ENCODE measurements at regions not wholly inside any gene's neighbourhood (a gene's known extent, or its start where the extent isn't known, plus 50 kb on each side); places are given as distances from the start of the nearest gene placed in this dataset.
"Not testable (repeated sequence)": the region's sequence is repeated elsewhere in the genome, so short reads cannot be mapped to it uniquely, and the experiment has no call there.

DNA sequence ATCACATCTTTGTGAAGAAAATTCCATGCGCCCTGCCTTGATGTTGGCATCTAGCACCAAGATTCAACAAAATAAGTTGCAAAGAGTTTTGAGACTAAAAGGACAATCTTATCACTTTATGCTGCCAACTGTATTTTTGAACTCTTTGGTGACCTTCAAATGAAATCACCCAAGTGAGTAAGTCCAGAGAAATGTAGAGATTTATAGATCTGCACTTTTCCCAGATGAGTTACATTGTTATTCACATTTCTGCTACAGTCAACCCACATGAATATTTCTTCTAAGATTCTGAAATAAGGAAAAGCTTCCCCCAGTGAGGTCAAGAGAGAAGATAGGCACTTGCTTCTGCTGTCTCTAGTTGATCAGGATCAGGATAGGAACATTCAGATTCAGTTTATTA lies 1034.2 kb downstream of the PRIM2 start:
- WGBS (ENCODE audit: extremely low coverage, insufficient coverage, low lambda C conversion rate), result no CpG with 5 or more reads among the region's 1 CpG
- H3K36me3 ChIP-seq (ENCODE audit: control insufficient read depth, insufficient read depth, low read length); H2BK5ac ChIP-seq (ENCODE audit: low read length); DNase-seq; H3K4ac ChIP-seq (ENCODE audit: low read depth, low read length); H3K79me1 ChIP-seq (ENCODE audit: low read length); H3K4me3 ChIP-seq (ENCODE audit: low read length); H3K23ac ChIP-seq (ENCODE audit: low read length); H2BK15ac ChIP-seq (replicated peaks; ENCODE audit: low read depth); H3K9ac ChIP-seq (ENCODE audit: low read length); H4K8ac ChIP-seq (ENCODE audit: low read depth, low read length); H3K79me2 ChIP-seq (ENCODE audit: control insufficient read depth, insufficient read depth, low read length); H2BK120ac ChIP-seq (ENCODE audit: low read depth, low read length); H3K4me2 ChIP-seq (ENCODE audit: low read length); H3K56ac ChIP-seq (ENCODE audit: low read length); H3K27me3 ChIP-seq (ENCODE audit: insufficient read depth, low read length, poor library complexity); H3K18ac ChIP-seq (ENCODE audit: low read length); H2AK5ac ChIP-seq (ENCODE audit: low read length); H3K4me1 ChIP-seq (ENCODE audit: control insufficient read depth, low read depth, low read length); H4K5ac ChIP-seq (ENCODE audit: low read length); H3K27ac ChIP-seq (ENCODE audit: low read depth, low read length): not testable (repeated sequence)

DNA sequence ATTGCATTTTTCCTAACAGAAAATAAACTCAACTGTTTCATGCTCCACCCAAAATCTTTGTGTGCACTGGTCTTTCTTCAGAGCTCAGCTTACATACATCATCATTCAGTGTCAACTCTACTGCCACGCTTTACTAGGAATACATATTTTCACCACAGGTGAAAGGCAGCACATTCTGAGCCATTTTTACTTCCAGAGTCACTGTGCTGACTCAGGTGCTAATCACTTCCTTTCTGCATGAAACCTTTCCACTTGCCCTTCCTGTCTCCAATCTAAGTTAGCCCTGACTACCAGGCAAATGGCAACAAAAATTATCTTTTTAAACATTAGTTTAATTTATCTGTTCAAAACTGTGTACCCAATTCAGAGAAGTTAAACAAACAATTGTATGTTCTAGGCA lies 1041.0 kb downstream of the PRIM2 start:
- H3K27ac ChIP-seq (ENCODE audit: low read depth, low read length); H3K79me1 ChIP-seq (ENCODE audit: low read length); H2AK5ac ChIP-seq (ENCODE audit: low read length); DNase-seq; H2BK5ac ChIP-seq (ENCODE audit: low read length); H3K27me3 ChIP-seq (ENCODE audit: insufficient read depth, low read length, poor library complexity); H3K36me3 ChIP-seq (ENCODE audit: control insufficient read depth, insufficient read depth, low read length); H4K5ac ChIP-seq (ENCODE audit: low read length); H3K4me1 ChIP-seq (ENCODE audit: control insufficient read depth, low read depth, low read length); H3K4ac ChIP-seq (ENCODE audit: low read depth, low read length); H3K4me3 ChIP-seq (ENCODE audit: low read length); H3K79me2 ChIP-seq (ENCODE audit: control insufficient read depth, insufficient read depth, low read length); H2BK120ac ChIP-seq (ENCODE audit: low read depth, low read length); H3K4me2 ChIP-seq (ENCODE audit: low read length); H3K56ac ChIP-seq (ENCODE audit: low read length); H3K18ac ChIP-seq (ENCODE audit: low read length); H4K8ac ChIP-seq (ENCODE audit: low read depth, low read length); H2BK15ac ChIP-seq (replicated peaks; ENCODE audit: low read depth); H3K9ac ChIP-seq (ENCODE audit: low read length); H3K23ac ChIP-seq (ENCODE audit: low read length): not testable (repeated sequence)
- no CpG with 5 or more reads among the region's 1 CpG for WGBS (ENCODE audit: extremely low coverage, insufficient coverage, low lambda C conversion rate)

DNA sequence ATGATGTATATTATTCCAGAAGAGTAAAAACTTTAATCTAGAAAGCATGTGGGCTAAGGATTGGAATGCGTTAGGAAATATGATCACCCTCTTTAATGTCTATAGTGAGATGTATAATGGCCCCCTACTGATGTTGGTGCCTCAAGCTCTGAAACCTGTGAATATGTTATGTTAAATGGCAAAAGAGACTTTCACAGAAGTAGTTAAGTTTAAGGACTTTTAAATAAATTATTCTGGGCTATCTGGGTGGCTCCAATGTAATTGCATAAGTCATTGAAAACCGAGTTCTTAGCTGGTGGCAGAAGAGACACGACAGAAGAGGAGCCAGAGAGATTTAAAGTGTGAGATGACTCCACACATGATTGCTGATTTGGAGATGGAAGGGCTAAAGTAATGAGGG lies 1048.4 kb downstream of the PRIM2 start:
- not testable (repeated sequence) for H3K4ac ChIP-seq (ENCODE audit: low read depth, low read length); H3K36me3 ChIP-seq (ENCODE audit: control insufficient read depth, insufficient read depth, low read length)

DNA sequence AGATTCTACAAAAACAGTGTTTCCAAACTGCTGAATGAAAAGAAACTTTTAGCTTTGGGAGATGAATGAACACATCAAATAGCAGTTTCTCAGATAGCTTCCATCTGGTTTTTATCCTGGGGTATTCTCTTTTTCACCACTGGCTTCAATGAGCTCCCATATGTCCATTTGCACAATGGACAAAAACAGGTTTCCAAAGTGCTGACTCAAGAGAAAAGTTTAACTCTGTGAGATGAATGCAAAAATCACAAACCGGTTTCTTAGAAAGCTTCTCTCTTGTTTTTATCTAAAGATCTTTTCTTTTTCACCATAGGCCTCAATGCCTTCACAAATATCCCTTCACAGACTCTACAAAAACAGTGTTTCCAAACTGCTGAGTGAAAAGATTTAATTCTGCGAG lies 1089.2 kb downstream of the PRIM2 start:
- H4K5ac ChIP-seq (ENCODE audit: low read length); H4K8ac ChIP-seq (ENCODE audit: low read depth, low read length); H3K9ac ChIP-seq (ENCODE audit: low read length); H3K36me3 ChIP-seq (ENCODE audit: control insufficient read depth, insufficient read depth, low read length); H2BK15ac ChIP-seq (replicated peaks; ENCODE audit: low read depth); H2BK120ac ChIP-seq (ENCODE audit: low read depth, low read length); H3K4me2 ChIP-seq (ENCODE audit: low read length); DNase-seq; H2AK5ac ChIP-seq (ENCODE audit: low read length); H3K4me3 ChIP-seq (ENCODE audit: low read length); H3K23ac ChIP-seq (ENCODE audit: low read length); H3K18ac ChIP-seq (ENCODE audit: low read length); H3K79me1 ChIP-seq (ENCODE audit: low read length); H3K27me3 ChIP-seq (ENCODE audit: insufficient read depth, low read length, poor library complexity); H3K56ac ChIP-seq (ENCODE audit: low read length); H2BK5ac ChIP-seq (ENCODE audit: low read length); H3K79me2 ChIP-seq (ENCODE audit: control insufficient read depth, insufficient read depth, low read length); H3K4me1 ChIP-seq (ENCODE audit: control insufficient read depth, low read depth, low read length); H3K4ac ChIP-seq (ENCODE audit: low read depth, low read length); H3K27ac ChIP-seq (ENCODE audit: low read depth, low read length): not testable (repeated sequence)
- WGBS (ENCODE audit: extremely low coverage, insufficient coverage, low lambda C conversion rate), result no CpG with 5 or more reads among the region's 2 CpGs

More for the DNA sequence above, 1048.4 kb downstream of the PRIM2 start:
- not testable (repeated sequence) for H2AK5ac ChIP-seq (ENCODE audit: low read length); H3K9ac ChIP-seq (ENCODE audit: low read length); H4K8ac ChIP-seq (ENCODE audit: low read depth, low read length); H3K27me3 ChIP-seq (ENCODE audit: insufficient read depth, low read length, poor library complexity); H4K5ac ChIP-seq (ENCODE audit: low read length); H2BK15ac ChIP-seq (replicated peaks; ENCODE audit: low read depth); H3K4me1 ChIP-seq (ENCODE audit: control insufficient read depth, low read depth, low read length); DNase-seq; H3K4me2 ChIP-seq (ENCODE audit: low read length); H2BK5ac ChIP-seq (ENCODE audit: low read length); H3K79me2 ChIP-seq (ENCODE audit: control insufficient read depth, insufficient read depth, low read length); H3K56ac ChIP-seq (ENCODE audit: low read length); H2BK120ac ChIP-seq (ENCODE audit: low read depth, low read length); H3K27ac ChIP-seq (ENCODE audit: low read depth, low read length); H3K79me1 ChIP-seq (ENCODE audit: low read length); H3K18ac ChIP-seq (ENCODE audit: low read length); H3K4me3 ChIP-seq (ENCODE audit: low read length); H3K23ac ChIP-seq (ENCODE audit: low read length)
- WGBS (ENCODE audit: extremely low coverage, insufficient coverage, low lambda C conversion rate), result no CpG with 5 or more reads among the region's 3 CpGs

DNA sequence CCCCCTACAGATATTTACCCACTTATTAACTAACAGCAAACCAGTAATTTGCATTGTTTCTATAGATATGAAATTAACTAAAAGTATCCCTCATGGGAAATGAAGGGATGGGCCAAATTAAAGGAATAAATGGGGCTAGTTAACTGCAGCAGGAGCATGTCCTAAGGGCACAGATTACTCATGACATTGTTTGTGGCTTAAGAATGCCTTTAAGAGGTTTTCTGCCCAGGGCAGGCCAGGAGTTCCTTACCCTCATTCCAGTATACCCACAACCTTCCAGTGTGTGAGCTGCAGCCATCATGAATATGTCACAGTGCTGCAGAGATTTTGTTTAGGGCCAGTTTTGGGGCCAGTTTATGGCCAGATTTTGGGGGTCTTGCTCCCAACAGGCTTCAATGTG lies 1101.9 kb downstream of the PRIM2 start:
- Histone ChIP-seq H2BK5ac (ENCODE audit: low read length) (no peak overlapping the region), H3K9ac (ENCODE audit: low read length) (no peak overlapping the region), H3K79me1 (ENCODE audit: low read length) (no peaks in the 10 kb centered on the region), H3K4me1 (ENCODE audit: control insufficient read depth, low read depth, low read length) (no peaks in the 10 kb centered on the region), H3K27ac (ENCODE audit: low read depth, low read length) (no peak overlapping the region), H2BK15ac (replicated peaks; ENCODE audit: low read depth) (no peak overlapping the region), H4K8ac (ENCODE audit: low read depth, low read length) (no peak overlapping the region), H3K4me2 (ENCODE audit: low read length) (no peak overlapping the region), H3K18ac (ENCODE audit: low read length) (no peak overlapping the region), H3K4ac (ENCODE audit: low read depth, low read length) (no peak overlapping the region), H3K36me3 (ENCODE audit: control insufficient read depth, insufficient read depth, low read length) (no peaks in the 10 kb centered on the region), H3K23ac (ENCODE audit: low read length) (no peak overlapping the region), H3K4me3 (ENCODE audit: low read length) (no peak overlapping the region), H2BK120ac (ENCODE audit: low read depth, low read length) (no peak overlapping the region), H3K27me3 (ENCODE audit: insufficient read depth, low read length, poor library complexity) (no peaks in the 10 kb centered on the region), H3K79me2 (ENCODE audit: control insufficient read depth, insufficient read depth, low read length) (no peaks in the 10 kb centered on the region), H4K5ac (ENCODE audit: low read length) (no peak overlapping the region), H3K56ac (ENCODE audit: low read length) (no peak overlapping the region), H2AK5ac (ENCODE audit: low read length) (no peak overlapping the region)
- no peak for DNase-seq
